Small intestine (tissue), 7 donors: ENCODE measurements at regions not wholly inside any gene's neighbourhood (a gene's known extent, or its start where the extent isn't known, plus 50 kb on each side); places are given as distances from the start of the nearest gene placed in this dataset.
A peak's percentile ranks its signal among the peaks of the same experiment; 100 is the strongest.
"Not testable (repeated sequence)": the region's sequence is repeated elsewhere in the genome, so short reads cannot be mapped to it uniquely, and the experiment has no call there.

ENCODE experiments used
- DNase-seq, 2 donors: peaks; one replicate each; pipeline versions ENCODE4 v3.0.0 to v3.0.0-alpha.2; 2013
- FAIRE-seq: peaks from 2 replicates; lab custom pipeline; 2012; peaks lifted over from hg19 to GRCh38; lab: Jason Lieb, UNC
- H3K27ac ChIP-seq, 3 donors: one replicate each; pipeline ENCODE4 v1.5.1; 2013; ENCODE audit warnings: low read length in 2 of 3, mild to moderate bottlenecking in 2 of 3, control low read depth in 1 of 3, inconsistent platforms in 1 of 3, low read depth in 1 of 3, moderate library complexity in 1 of 3
- H3K27me3 ChIP-seq, 3 donors: one replicate each; pipeline ENCODE4 v1.6.1; 2013; ENCODE audit warnings: low read length in 3 of 3, inconsistent platforms in 1 of 3; ENCODE audit not compliant: control insufficient read depth in 3 of 3, insufficient read depth in 3 of 3
- H3K36me3 ChIP-seq, 3 donors: one replicate each; pipeline ENCODE4 v1.6.1; 2013; ENCODE audit warnings: low read length in 3 of 3, inconsistent platforms in 1 of 3, low read depth in 1 of 3, mild to moderate bottlenecking in 1 of 3, moderate library complexity in 1 of 3; ENCODE audit not compliant: control insufficient read depth in 3 of 3, insufficient read depth in 2 of 3
- H3K4me1 ChIP-seq, 3 donors: one replicate each; pipeline ENCODE4 v1.6.1; 2013; ENCODE audit warnings: low read length in 2 of 3, inconsistent platforms in 1 of 3, low read depth in 1 of 3, mild to moderate bottlenecking in 1 of 3, moderate library complexity in 1 of 3; ENCODE audit not compliant: control insufficient read depth in 3 of 3, insufficient read depth in 2 of 3
- H3K4me3 ChIP-seq, 3 donors: one replicate each; pipeline ENCODE4 v1.5.1; 2013; ENCODE audit warnings: low read length in 3 of 3, control low read depth in 1 of 3, inconsistent platforms in 1 of 3, low read depth in 1 of 3, mild to moderate bottlenecking in 1 of 3, moderate library complexity in 1 of 3
- H3K9me3 ChIP-seq, 2 donors: one replicate each; pipeline ENCODE4 v1.6.1; 2013; ENCODE audit warnings: low read depth in 1 of 2, low read length in 1 of 2; ENCODE audit not compliant: control insufficient read depth in 2 of 2, insufficient read depth in 1 of 2
- WGBS, 3 donors: extraction: QIAGEN DNeasy Blood & Tissue Kit; methylation state at CpG; one replicate each; pipeline ENCODE4 v1.1.7; 2013; 5-methylcytosine and 5-hydroxymethylcytosine counted together
- donor health status: healthy with polysubstance abuse.
- donor health status: control.
- donor health status: control.
- donor health status: Bipolar disorder and iron deficiency.
- donor health status: healthy.

- 85 to 91% (median 87%) methylated on average over 9 of the region's 9 CpGs for WGBS, 3 donors
- no peaks in the 10 kb centered on the region for H3K27me3 ChIP-seq
- H3K27ac ChIP-seq, result no peak overlapping the region
- no peaks in the 10 kb centered on the region for H3K36me3 ChIP-seq
- DNase-seq (no peak), FAIRE-seq (no peak)
- H3K9me3 ChIP-seq, result peaks cover 0 to under 1% of the 10 kb centered on the region in 2 donors
- no peaks in the 10 kb centered on the region for H3K4me1 ChIP-seq
- no peak overlapping the region for H3K4me3 ChIP-seq
Measured at GRCh38 chr19:56894626-56895025, 54.1 kb upstream of the PEG3 start.

- no peaks in the 10 kb centered on the region for H3K36me3 ChIP-seq
- FAIRE-seq (no peak), DNase-seq (no peak)
- no peak overlapping the region for H3K27ac ChIP-seq
- peaks cover 0 to 3% of the 10 kb centered on the region in 2 donors for H3K9me3 ChIP-seq
- WGBS, 3 donors, result 81 to 88% (median 84%) methylated on average over 3 of the region's 3 CpGs
- H3K4me3 ChIP-seq, result no peak overlapping the region
- H3K27me3 ChIP-seq, result no peaks in the 10 kb centered on the region
- H3K4me1 ChIP-seq, result no peaks in the 10 kb centered on the region
Measured at GRCh38 chr19:56896095-56896494, 55.6 kb upstream of the PEG3 start.

- peaks cover 0 to 3% of the 10 kb centered on the region in 2 donors for H3K9me3 ChIP-seq
- FAIRE-seq, result no peak
- no peaks in the 10 kb centered on the region for H3K27me3 ChIP-seq
- DNase-seq, result no peak
- H3K36me3 ChIP-seq, result no peaks in the 10 kb centered on the region
- H3K4me3 ChIP-seq, result no peak overlapping the region
- no peaks in the 10 kb centered on the region for H3K4me1 ChIP-seq
- WGBS, 3 donors, result 80 to 82% (median 82%) methylated on average over 6 of the region's 6 CpGs
- no peak overlapping the region for H3K27ac ChIP-seq
Measured at GRCh38 chr19:56899943-56900342, 59.4 kb upstream of the PEG3 start.

- no peak overlapping the region for H3K27ac ChIP-seq
- H3K36me3 ChIP-seq, result no peaks in the 10 kb centered on the region
- no peaks in the 10 kb centered on the region for H3K27me3 ChIP-seq
- FAIRE-seq, result no peak
- no peak overlapping the region for H3K4me3 ChIP-seq
- WGBS, 3 donors, result 61 to 63% (median 61%) methylated on average over 12 of the region's 12 CpGs
- H3K9me3 ChIP-seq, result peaks cover 0 to 3% of the 10 kb centered on the region in 2 donors
- H3K4me1 ChIP-seq, result no peaks in the 10 kb centered on the region
- DNase-seq, result peak in 1 of 2 donors; percentile 23
Measured at GRCh38 chr19:56900573-56901097, 60.1 kb upstream of the PEG3 start.

GRCh38 chr19:56905631-56906150 is 65.2 kb upstream of the PEG3 start:
- Histone ChIP-seq H3K9me3 (peaks cover 0 to 6% of the 10 kb centered on the region in 2 donors), H3K27me3 (peaks cover 0 to 2% (median 0%) of the 10 kb centered on the region in 3 donors), H3K4me1 (no peaks in the 10 kb centered on the region), H3K27ac (no peak overlapping the region), H3K36me3 (no peaks in the 10 kb centered on the region), H3K4me3 (no peak overlapping the region)
- DNase-seq (no peak), FAIRE-seq (no peak)
- WGBS, 3 donors, result 71 to 77% (median 76%) methylated on average over 6 of the region's 6 CpGs

- Histone ChIP-seq H3K27ac (no peak overlapping the region), H3K4me3 (no peak overlapping the region), H3K9me3 (peaks cover 2 to 4% of the 10 kb centered on the region in 2 donors), H3K36me3 (no peaks in the 10 kb centered on the region), H3K27me3 (peaks cover 0 to 4% (median 0%) of the 10 kb centered on the region in 3 donors), H3K4me1 (no peaks in the 10 kb centered on the region)
- FAIRE-seq (no peak), DNase-seq (no peak)
- 77 to 83% (median 82%) methylated on average over 10 of the region's 10 CpGs for WGBS, 3 donors
Measured at GRCh38 chr19:56912401-56913112, 72.0 kb upstream of the PEG3 start.

- not testable (repeated sequence) for DNase-seq, H3K4me1 ChIP-seq, H3K4me3 ChIP-seq, H3K9me3 ChIP-seq, H3K36me3 ChIP-seq, FAIRE-seq, H3K27ac ChIP-seq, H3K27me3 ChIP-seq
- 55 to 84% (median 69%) methylated on average over 4 of the region's 4 CpGs for WGBS, 3 donors
Measured at GRCh38 chr19:56913113-56913455, 72.6 kb upstream of the PEG3 start.

GRCh38 chr19:56916528-56916927 is 76.0 kb upstream of the PEG3 start:
- Histone ChIP-seq H3K4me1 (no peaks in the 10 kb centered on the region), H3K4me3 (no peak overlapping the region), H3K36me3 (no peaks in the 10 kb centered on the region), H3K27ac (no peak overlapping the region), H3K27me3 (peaks cover 0 to 2% (median 0%) of the 10 kb centered on the region in 3 donors), H3K9me3 (peaks cover 0 to 4% of the 10 kb centered on the region in 2 donors)
- WGBS, 3 donors, result 94 to 100% (median 94%) methylated on average over 2 of the region's 2 CpGs
- FAIRE-seq, result no peak
- no peak for DNase-seq
